Astrocyte (in vitro differentiated cells and primary cell): ENCODE measurements at regions not wholly inside any gene's neighbourhood (a gene's known extent, or its start where the extent isn't known, plus 50 kb on each side); places are given as distances from the start of the nearest gene placed in this dataset.

Source experiments
- DNase-seq: peaks from one replicate; pipeline ENCODE4 v3.0.0-alpha.2; 2010; ENCODE audit warnings: low read depth
- FAIRE-seq: peaks from 2 replicates; lab custom pipeline; 2011; peaks lifted over from hg19 to GRCh38; lab: Jason Lieb, UNC
- H2AFZ ChIP-seq: 2 replicates; pipeline ENCODE4 v1.6.0; 2012; ENCODE audit warnings: low read depth, low read length, inconsistent platforms
- H3K27ac ChIP-seq: 2 replicates; pipeline ENCODE4 v1.5.1; 2011; ENCODE audit warnings: low read depth, low read length, inconsistent platforms
- H3K27me3 ChIP-seq: 2 replicates; pipeline ENCODE4 v1.6.0; 2011; ENCODE audit warnings: low read length, inconsistent platforms; ENCODE audit not compliant: insufficient read depth
- H3K36me3 ChIP-seq: 2 replicates; pipeline ENCODE4 v1.5.1; 2011; ENCODE audit warnings: low read length, inconsistent platforms; ENCODE audit not compliant: insufficient read depth
- H3K4me1 ChIP-seq: 2 replicates; pipeline ENCODE4 v1.5.1; 2011; ENCODE audit warnings: low read length, inconsistent platforms; ENCODE audit not compliant: insufficient read depth
- H3K4me2 ChIP-seq: 2 replicates; pipeline ENCODE4 v1.6.0; 2012; ENCODE audit warnings: low read length, inconsistent platforms
- H3K4me3 ChIP-seq: 2 replicates; pipeline ENCODE4 v1.5.1; 2011; ENCODE audit warnings: low read depth, mild to moderate bottlenecking, low read length, inconsistent platforms; ENCODE audit not compliant: insufficient read depth
- H3K79me2 ChIP-seq: 2 replicates; pipeline ENCODE4 v1.6.0; 2012; ENCODE audit warnings: mild to moderate bottlenecking, low read length, inconsistent platforms; ENCODE audit not compliant: insufficient read depth
- H3K9ac ChIP-seq: 2 replicates; pipeline ENCODE4 v1.6.0; 2012; ENCODE audit warnings: mild to moderate bottlenecking, low read length, inconsistent platforms
- H3K9me3 ChIP-seq: 2 replicates; pipeline ENCODE4 v1.5.1; 2012; ENCODE audit warnings: low read depth, mild to moderate bottlenecking, low read length, inconsistent platforms; ENCODE audit not compliant: insufficient read depth
- H4K20me1 ChIP-seq: 2 replicates; pipeline ENCODE4 v1.6.0; 2012; ENCODE audit warnings: low read length, inconsistent platforms; ENCODE audit not compliant: insufficient read depth
- H3K27ac Mint-ChIP-seq: one replicate; pipeline ENCODE4 v1.8.0; 2021; ENCODE audit warnings: mild to moderate bottlenecking, mixed read lengths; ENCODE audit not compliant: unreplicated experiment
- H3K27me3 Mint-ChIP-seq: one replicate; pipeline ENCODE4 v1.8.0; 2021; ENCODE audit warnings: low read depth, mixed read lengths; ENCODE audit not compliant: unreplicated experiment
- H3K36me3 Mint-ChIP-seq: one replicate; pipeline ENCODE4 v1.8.0; 2021; ENCODE audit warnings: low read depth, mixed read lengths; ENCODE audit not compliant: unreplicated experiment
- H3K4me1 Mint-ChIP-seq: one replicate; pipeline ENCODE4 v1.8.0; 2021; ENCODE audit warnings: low read depth, mixed read lengths; ENCODE audit not compliant: unreplicated experiment
- H3K4me3 Mint-ChIP-seq: one replicate; pipeline ENCODE4 v1.8.0; 2021; ENCODE audit warnings: mild to moderate bottlenecking, moderate library complexity, mixed read lengths; ENCODE audit not compliant: unreplicated experiment
- H3K9me3 Mint-ChIP-seq: one replicate; pipeline ENCODE4 v1.8.0; 2021; ENCODE audit warnings: mild to moderate bottlenecking, mixed read lengths; ENCODE audit not compliant: unreplicated experiment
- CTCF ChIP-seq: IDR thresholded peaks from 2 replicates; pipeline ENCODE4 v1.5.1; 2011; ENCODE audit warnings: low read depth, mild to moderate bottlenecking, inconsistent platforms, low read length, moderate library complexity; ENCODE audit not compliant: insufficient read depth
- EZH2 ChIP-seq: IDR thresholded peaks from 2 replicates; pipeline ENCODE4 v1.6.1; 2012; ENCODE audit warnings: mild to moderate bottlenecking, low read length, inconsistent platforms; ENCODE audit not compliant: insufficient read depth

GRCh38 chr11:33635161-33635560 is 65.5 kb downstream of the C11orf91 start:
- Mint-ChIP-seq H3K4me3 (no peak overlapping the region), H3K4me1 (peaks cover 24% of the 10 kb centered on the region), H3K27ac (no peak overlapping the region), H3K27me3 (no peaks in the 10 kb centered on the region), H3K9me3 (no peaks in the 10 kb centered on the region), H3K36me3 (peaks cover 4% of the 10 kb centered on the region)
- Histone ChIP-seq H3K9ac (no peak overlapping the region), H3K4me2 (no peak overlapping the region), H3K27me3 (no peaks in the 10 kb centered on the region), H3K36me3 (peaks cover 2% of the 10 kb centered on the region), H3K4me1 (peaks cover 29% of the 10 kb centered on the region), H3K4me3 (no peak overlapping the region), H3K9me3 (no peaks in the 10 kb centered on the region), H2AFZ (no peak overlapping the region), H3K27ac (peak overlapping the region; percentile 1), H3K79me2 (no peaks in the 10 kb centered on the region), H4K20me1 (no peaks in the 10 kb centered on the region)
- TF ChIP-seq CTCF (no peak), EZH2 (no peak)
- DNase-seq = peak; percentile 53
- FAIRE-seq = peak; percentile 9

DNA sequence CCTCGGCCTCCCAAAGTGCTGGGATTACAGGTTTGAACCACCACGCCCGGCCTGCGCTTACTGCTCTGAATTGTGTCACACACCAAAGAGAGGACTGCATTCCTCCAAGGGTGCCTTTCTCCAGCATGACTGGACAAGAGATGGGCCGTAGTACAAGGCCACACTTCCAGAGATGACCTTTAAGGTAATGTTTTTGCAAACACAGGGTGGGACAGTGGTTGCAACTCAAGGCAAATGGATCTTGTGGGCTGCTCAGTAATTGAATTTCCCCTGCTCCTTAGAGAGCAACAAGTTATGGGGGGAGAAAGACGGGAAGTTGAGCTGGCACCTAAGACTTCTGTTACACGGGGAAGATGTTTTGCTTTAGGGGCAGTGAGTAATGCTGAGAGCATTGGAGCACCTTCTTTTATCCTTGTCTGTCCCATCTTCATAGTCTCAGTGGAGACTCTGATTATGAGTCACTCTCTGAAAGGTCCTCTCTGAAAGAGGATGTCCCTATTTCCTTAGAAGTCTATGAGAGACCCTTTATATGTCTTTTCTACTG is 66.3 kb downstream of the C11orf91 start:
- Mint-ChIP-seq H3K4me1 (peaks cover 24% of the 10 kb centered on the region), H3K36me3 (peaks cover 4% of the 10 kb centered on the region), H3K27ac (peak overlapping the region; percentile 43), H3K27me3 (no peaks in the 10 kb centered on the region), H3K9me3 (no peaks in the 10 kb centered on the region), H3K4me3 (no peak overlapping the region)
- FAIRE-seq (peak; percentile 91), DNase-seq (peak; percentile 53)
- H3K27ac ChIP-seq = peak overlapping the region; percentile 69
- H3K36me3 ChIP-seq = peaks cover 2% of the 10 kb centered on the region
- H3K4me1 ChIP-seq = peaks cover 29% of the 10 kb centered on the region
- H3K4me3 ChIP-seq = no peak overlapping the region
- H4K20me1 ChIP-seq = no peaks in the 10 kb centered on the region
- H2AFZ ChIP-seq = no peak overlapping the region
- H3K79me2 ChIP-seq = no peaks in the 10 kb centered on the region
- no peaks in the 10 kb centered on the region for H3K27me3 ChIP-seq
- no peaks in the 10 kb centered on the region for H3K9me3 ChIP-seq
- H3K9ac ChIP-seq = peak overlapping the region; percentile 38
- TF ChIP-seq EZH2 (no peak), CTCF (no peak)
- H3K4me2 ChIP-seq = peak overlapping the region; percentile 75

DNA sequence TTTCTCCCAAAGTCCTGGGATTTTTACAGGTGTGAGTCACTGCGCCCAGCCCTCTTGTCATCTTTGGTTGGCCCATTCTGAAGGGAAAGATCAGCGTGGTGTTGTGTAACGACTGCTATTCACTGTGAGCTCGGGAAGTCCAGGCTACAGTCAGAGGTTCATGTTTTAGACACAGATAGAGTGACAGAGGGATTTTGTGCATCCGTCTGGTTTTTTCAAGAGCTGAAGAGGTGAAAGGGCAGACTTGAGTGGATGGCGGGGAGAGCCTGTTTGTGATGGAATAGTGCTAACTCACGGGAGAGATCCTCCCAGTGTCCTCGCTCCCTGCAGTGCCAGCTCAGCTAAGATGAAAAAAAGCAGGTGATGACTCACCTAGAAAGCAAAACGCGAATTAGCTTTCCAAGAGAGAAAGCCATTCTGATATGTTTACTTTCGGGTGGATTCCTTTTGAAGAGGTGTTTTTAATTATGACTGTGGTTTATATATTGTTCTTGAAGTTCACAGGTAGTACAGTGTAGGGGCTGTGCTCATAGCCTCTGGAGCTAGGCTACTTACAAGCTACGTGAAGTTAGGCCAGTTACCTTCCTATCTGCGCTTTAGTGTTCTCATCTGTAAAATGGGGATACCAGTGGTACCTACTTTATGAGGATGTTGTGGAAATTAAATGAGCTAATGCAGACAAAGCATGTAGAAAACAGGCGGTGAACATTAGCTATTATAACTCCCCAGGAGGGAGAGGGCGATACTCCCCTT is 67.2 kb downstream of the C11orf91 start:
- peak overlapping the region; percentile 69 for H3K27ac ChIP-seq
- no peaks in the 10 kb centered on the region for H3K27me3 ChIP-seq
- H3K36me3 ChIP-seq = peaks cover 2% of the 10 kb centered on the region
- peaks cover 4% of the 10 kb centered on the region for H3K36me3 Mint-ChIP-seq
- H3K9me3 ChIP-seq = no peaks in the 10 kb centered on the region
- peak overlapping the region; percentile 39 for H3K9ac ChIP-seq
- H3K4me1 Mint-ChIP-seq = peaks cover 24% of the 10 kb centered on the region
- DNase-seq (peak; percentile 74), FAIRE-seq (peak; percentile 59)
- peaks cover 2% of the 10 kb centered on the region for H3K9me3 Mint-ChIP-seq
- peak overlapping the region; percentile 37 for H2AFZ ChIP-seq
- TF ChIP-seq CTCF (no peak), EZH2 (no peak)
- no peaks in the 10 kb centered on the region for H3K27me3 Mint-ChIP-seq
- H4K20me1 ChIP-seq = no peaks in the 10 kb centered on the region
- H3K27ac Mint-ChIP-seq = peak overlapping the region; percentile 36
- peak overlapping the region; percentile 75 for H3K4me2 ChIP-seq
- H3K4me1 ChIP-seq = peaks cover 29% of the 10 kb centered on the region
- H3K4me3 ChIP-seq = no peak overlapping the region
- H3K4me3 Mint-ChIP-seq = peak overlapping the region; percentile 21
- H3K79me2 ChIP-seq = no peaks in the 10 kb centered on the region
